COLO668 (cell line): ENCODE measurements at regions not wholly inside any gene's neighbourhood (a gene's known extent, or its start where the extent isn't known, plus 50 kb on each side); places are given as distances from the start of the nearest gene placed in this dataset.

Experiments used
- DNase-seq: peaks from one replicate; lab custom pipeline; 2025; ENCODE audit not compliant: unreplicated experiment; lab: John Stamatoyannopoulos, UW

DNA sequence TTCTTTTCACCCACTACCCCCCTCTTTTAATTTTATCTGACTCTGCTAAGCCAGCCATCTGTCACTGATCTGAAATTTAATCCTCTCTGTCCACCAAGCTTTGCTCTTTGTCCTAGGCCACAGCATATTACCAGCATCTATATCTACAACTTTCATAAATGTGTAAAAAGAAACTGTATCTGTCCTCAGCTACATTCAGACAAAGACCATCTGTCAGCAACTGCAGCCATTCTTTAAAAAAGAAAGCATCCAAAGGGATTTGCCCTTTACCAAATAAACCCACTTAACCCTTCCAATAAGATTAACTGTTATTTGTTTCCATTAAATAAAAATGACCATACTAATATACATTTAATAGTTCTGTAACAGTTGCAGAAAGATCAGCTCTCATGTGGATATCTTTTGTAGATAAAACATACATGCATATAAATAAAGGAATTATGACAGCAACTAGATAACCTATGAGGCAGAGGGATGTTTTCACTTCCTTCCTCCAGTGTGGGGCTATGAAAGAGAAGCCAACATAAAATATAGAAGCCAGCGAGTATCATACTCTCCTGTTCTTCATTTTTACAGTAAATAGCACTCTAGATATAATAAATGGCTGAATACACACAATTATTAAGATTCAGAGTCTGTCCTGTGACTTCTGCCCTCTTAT is 602.5 kb upstream of the SALL1 start:
- no peak for DNase-seq

GRCh38 chr16:51752438-51752995 is 601.4 kb upstream of the SALL1 start:
- DNase-seq = no peak

GRCh38 chr16:51747329-51747728 is 596.3 kb upstream of the SALL1 start:
- DNase-seq = no peak

GRCh38 chr16:51734220-51734619 is 583.1 kb upstream of the SALL1 start:
- DNase-seq = no peak

DNA sequence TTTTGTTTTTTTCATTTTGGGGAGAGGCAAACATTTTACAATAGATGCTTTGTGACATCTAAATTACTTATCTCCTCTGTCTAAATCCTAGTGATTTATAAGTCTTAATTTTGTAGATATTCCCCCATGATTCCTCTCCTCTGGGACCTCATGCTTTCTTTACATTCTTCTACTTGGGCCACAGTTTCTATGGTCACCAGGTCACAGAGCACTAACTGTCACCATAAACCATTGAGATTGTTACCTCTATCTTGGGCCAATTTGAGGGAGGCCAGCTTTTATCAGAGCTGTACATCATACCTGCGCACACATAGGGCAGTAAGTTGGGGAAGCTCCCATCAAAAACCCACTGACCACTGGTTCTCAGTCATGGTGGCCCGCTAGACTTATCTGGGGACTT is 582.1 kb upstream of the SALL1 start:
- DNase-seq = no peak

GRCh38 chr16:51731160-51731559 is 580.1 kb upstream of the SALL1 start:
- DNase-seq = no peak

DNA sequence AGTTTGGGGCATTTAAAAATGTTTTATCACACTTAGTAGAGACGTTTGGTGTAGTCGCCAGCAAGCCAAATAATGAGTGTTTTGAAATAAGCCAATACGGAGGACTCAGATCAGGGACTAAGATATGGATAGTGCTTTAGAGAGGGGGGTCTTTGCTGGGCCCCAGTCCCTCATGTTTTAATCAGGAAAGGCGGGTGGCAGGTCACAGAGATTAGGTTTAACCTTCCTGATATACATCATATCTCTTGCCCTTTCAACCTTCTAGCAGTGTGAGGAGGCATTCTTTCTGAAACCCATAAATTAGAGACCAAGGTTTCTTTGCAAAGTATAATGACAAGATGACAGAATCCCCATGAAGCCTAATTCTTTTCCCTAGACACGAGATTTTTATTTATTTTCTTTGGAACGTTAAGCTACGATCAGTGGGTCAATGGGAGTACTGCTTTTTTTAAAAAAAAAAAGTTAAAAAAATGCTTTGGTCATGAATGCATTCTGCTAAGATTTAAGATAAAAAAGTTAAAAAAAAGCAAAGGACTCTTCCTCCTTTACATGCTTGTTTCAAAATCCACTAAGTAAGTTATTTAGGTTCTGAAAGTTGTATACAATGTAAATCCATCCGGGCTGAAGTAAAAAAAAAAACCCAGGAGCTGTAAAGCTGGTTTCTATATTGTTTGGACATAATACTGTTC is 572.1 kb upstream of the SALL1 start:
- DNase-seq = no peak

- DNase-seq = no peak
Observed at GRCh38 chr16:51722467-51722866, 571.4 kb upstream of the SALL1 start.

GRCh38 chr16:51719376-51719775 is 568.3 kb upstream of the SALL1 start:
- DNase-seq = no peak

DNA sequence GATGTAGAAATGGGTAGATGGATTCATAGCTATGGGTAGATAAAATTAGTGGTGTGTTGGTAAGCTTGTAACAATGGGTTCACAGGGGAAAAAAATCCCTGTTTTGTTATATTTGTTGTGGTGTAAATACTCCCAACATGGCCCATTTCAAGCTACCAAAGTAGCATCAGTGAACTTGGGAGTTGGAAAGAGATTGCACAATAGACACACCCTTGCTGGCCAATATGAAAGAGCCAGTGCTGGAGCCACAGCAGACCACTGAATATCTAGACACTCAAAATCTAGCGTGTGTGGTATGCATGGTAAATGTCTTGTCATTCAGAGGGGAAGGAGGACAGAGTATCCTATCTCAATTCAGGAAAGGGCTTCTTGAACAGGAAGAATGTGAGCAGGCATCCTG is 565.1 kb upstream of the SALL1 start:
- DNase-seq = no peak

- DNase-seq = no peak
Observed at GRCh38 chr16:51713502-51713901, 562.4 kb upstream of the SALL1 start.

DNA sequence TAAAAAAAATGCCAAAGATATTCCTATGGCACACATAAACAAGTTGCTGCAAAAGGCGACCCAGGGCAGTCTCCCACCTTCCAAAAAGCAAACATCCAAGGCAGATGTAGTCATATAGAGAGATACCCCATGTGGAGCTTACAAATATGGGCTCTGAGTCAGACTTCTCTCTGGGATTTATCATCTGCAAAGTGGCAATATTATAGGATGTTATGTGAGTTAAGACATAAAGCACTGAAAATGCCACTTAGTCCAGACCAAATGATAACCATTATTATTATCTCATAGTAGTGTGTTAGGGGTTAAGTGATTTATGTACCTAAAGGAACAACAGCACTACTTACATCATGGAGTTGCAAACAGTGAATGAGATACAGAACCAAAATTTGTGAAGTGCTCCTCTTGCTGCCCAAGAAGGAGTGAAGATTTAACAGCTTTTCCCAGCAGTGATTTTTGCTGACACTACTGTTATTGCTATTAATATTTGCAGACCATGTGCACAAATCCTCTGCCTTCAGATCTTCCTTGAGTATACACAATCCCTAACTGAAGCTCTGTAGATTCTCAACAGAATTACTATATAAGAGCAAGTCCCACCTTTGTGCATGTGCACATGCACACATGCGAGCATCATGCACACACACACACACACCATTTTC is 560.0 kb upstream of the SALL1 start:
- DNase-seq = no peak

DNA sequence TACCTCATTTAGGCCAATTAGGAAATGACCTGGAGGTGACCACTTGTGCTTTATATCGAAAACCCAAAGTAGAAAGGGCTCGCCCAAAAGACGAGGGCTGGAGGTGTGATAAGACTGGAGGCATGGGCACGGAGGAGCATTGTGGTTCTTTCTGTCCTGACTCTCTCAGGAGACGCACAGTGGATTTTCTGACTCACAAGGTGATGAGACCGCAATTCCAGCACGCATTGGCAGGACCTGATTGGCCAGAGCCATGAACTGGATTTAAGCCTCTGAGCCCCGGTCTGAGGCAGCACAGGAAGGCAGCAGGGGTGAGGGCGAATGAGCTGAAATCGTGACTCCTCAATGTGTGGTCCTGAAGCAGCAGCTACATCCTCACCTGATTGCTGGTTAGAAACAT is 559.1 kb upstream of the SALL1 start:
- DNase-seq = no peak

GRCh38 chr16:51708861-51709260 is 557.8 kb upstream of the SALL1 start:
- DNase-seq = no peak

DNA sequence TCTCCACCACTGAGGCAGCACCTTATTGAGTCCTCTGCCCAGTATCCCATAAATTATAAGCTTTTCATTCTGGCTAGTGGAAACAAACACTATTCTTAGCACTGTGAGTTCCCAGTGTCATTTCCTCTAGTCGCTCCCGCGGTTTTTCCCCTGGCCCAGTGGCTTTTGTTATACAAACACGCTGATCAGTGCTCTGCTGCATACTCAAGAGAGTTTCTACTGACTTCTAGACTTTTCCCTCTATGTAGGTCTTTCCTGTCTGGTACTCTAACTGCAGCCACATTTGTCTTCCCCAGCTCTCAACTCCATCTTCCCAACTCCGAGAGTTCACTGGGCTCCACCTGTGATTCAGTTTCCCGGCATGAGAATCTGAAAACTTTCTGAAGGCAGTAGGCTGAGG is 556.6 kb upstream of the SALL1 start:
- no peak for DNase-seq

DNA sequence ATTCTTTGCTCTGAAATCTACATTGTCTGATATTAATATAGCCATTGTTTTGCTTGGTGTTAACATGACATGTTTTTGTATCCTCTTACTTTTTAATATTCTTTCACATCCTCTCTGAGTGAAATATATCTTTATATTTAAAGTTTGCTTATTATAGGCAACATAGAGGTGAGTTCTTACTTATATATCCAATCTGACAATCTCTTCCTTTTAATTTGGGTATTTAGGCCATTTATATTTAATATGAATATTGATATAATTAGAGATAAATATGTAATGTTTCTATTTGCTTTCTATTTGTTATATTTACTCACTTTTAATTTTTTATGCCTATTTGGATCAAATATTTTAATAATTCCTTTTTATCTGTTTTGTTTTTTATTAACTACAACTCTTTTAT is 554.1 kb upstream of the SALL1 start:
- no peak for DNase-seq

- DNase-seq = no peak
Observed at GRCh38 chr16:51701025-51701424, 550.0 kb upstream of the SALL1 start.

DNA sequence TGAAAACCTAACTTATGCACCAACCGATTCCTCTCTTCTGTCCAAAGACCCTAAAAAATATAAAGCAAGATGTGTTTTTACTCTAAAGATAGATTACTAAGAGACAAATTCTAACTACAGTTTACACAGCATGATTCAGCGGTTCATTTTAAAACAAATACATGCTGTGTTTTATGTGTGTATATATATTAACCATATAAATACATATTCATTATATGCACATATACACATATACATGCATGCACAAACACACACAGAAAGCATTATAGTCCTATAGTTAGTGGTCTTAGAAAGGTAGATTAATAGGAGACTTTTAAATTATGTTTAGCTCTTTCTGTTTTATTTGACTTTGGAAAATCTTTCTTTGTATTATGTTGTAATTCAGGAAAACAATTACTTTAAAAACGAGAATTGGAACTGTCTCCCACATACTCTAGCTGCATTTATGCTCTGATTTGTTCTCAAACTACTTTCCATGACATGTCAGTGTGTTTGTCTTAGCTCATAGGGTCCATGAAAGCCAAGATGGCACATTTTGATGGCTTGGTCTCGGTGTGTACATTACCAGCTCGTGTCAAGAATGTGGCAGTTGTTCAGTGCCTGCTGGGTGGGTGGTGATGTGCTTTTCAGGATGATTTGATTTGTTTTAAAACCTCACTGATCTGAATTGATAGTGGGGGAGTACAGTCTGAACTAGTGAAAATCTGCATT is 548.8 kb upstream of the SALL1 start:
- no peak for DNase-seq

DNA sequence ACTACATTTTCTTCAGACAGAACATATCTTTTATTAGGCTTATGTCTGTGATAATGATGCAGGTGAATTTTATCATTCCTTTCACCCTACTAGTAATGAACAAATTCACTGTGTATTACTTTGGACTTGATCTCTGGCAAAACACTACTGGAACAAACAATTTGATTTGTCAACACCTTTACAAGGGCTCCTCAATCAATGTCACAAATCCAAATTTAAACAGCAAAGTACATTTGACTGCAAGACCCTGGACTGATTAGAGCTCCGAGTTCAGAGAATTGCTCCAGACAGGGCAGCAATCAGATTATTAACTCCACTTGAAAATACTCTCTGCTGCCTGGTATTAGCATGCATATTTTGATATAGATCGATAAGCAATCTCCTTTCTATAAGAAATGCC is 547.6 kb upstream of the SALL1 start:
- no peak for DNase-seq

DNA sequence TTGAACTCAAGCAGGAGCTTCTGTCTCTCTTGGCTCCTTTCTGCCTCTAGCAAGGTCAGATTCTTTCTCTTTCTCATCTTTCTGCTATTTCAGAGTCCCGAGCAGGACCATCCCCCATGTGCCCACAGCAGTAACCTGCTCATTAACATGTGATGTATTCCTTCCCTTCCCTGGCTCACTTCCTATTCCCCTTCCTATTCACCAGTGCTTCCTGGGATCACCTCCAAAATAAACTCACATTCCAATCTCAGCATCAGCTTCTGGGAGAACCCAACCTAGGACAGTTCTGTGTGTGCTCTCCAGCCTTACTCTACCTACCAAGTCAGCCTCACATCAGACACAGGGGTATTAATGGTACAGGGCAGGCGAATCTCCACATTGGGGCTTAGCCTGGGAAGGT is 546.4 kb upstream of the SALL1 start:
- DNase-seq = no peak

- no peak for DNase-seq
Observed at GRCh38 chr16:51696376-51696775, 545.3 kb upstream of the SALL1 start.

GRCh38 chr16:51691109-51691508 is 540.0 kb upstream of the SALL1 start:
- no peak for DNase-seq
